ENCODE measurements at regions not wholly inside any gene's neighbourhood (a gene's known extent, or its start where the extent isn't known, plus 50 kb on each side); places are given as distances from the start of the nearest gene placed in this dataset.

GRCh38 chr10:131838966-131839742, 61.7 kb upstream of the PPP2R2D start:
- no peak for DNase-seq (ENCODE audit: low spot score)

- DNase-seq (ENCODE audit: low spot score), result peak; percentile 28
Observed at GRCh38 chr10:131839880-131840787, 60.7 kb upstream of the PPP2R2D start.

GRCh38 chr10:131840788-131841118, 60.1 kb upstream of the PPP2R2D start:
- no peak for DNase-seq (ENCODE audit: low spot score)

- no peak for DNase-seq (ENCODE audit: low spot score)
Observed at GRCh38 chr10:131841131-131841660, 59.6 kb upstream of the PPP2R2D start.

- DNase-seq (ENCODE audit: low spot score), result no peak
Observed at GRCh38 chr10:131841661-131842139, 59.1 kb upstream of the PPP2R2D start.

GRCh38 chr10:131842351-131843088, 58.3 kb upstream of the PPP2R2D start:
- no peak for DNase-seq (ENCODE audit: low spot score)

- no peak for DNase-seq (ENCODE audit: low spot score)
Observed at GRCh38 chr10:131843089-131843595, 57.7 kb upstream of the PPP2R2D start.

- no peak for DNase-seq (ENCODE audit: low spot score)
Observed at GRCh38 chr10:131843881-131844284, 56.9 kb upstream of the PPP2R2D start.

- DNase-seq (ENCODE audit: low spot score), result no peak
Observed at GRCh38 chr10:131844529-131845084, 56.2 kb upstream of the PPP2R2D start.

- no peak for DNase-seq (ENCODE audit: low spot score)
Observed at GRCh38 chr10:131845505-131846239, 55.1 kb upstream of the PPP2R2D start.

GRCh38 chr10:131846240-131847101, 54.3 kb upstream of the PPP2R2D start:
- no peak for DNase-seq (ENCODE audit: low spot score)

- no peak for DNase-seq (ENCODE audit: low spot score)
Observed at GRCh38 chr10:131847241-131847783, 53.5 kb upstream of the PPP2R2D start.

- no peak for DNase-seq (ENCODE audit: low spot score)
Observed at GRCh38 chr10:131848296-131848695, 52.5 kb upstream of the PPP2R2D start.

GRCh38 chr10:131848741-131849590, 51.8 kb upstream of the PPP2R2D start:
- DNase-seq (ENCODE audit: low spot score), result no peak

GRCh38 chr10:131849591-131850382, 51.0 kb upstream of the PPP2R2D start:
- no peak for DNase-seq (ENCODE audit: low spot score)

GRCh38 chr10:131850383-131850870, 50.4 kb upstream of the PPP2R2D start:
- DNase-seq (ENCODE audit: low spot score), result peak; percentile 31

Data from NAMALWA (cell line).